ENCODE measurements at regions not wholly inside any gene's neighbourhood (a gene's known extent, or its start where the extent isn't known, plus 50 kb on each side); places are given as distances from the start of the nearest gene placed in this dataset.

DNA sequence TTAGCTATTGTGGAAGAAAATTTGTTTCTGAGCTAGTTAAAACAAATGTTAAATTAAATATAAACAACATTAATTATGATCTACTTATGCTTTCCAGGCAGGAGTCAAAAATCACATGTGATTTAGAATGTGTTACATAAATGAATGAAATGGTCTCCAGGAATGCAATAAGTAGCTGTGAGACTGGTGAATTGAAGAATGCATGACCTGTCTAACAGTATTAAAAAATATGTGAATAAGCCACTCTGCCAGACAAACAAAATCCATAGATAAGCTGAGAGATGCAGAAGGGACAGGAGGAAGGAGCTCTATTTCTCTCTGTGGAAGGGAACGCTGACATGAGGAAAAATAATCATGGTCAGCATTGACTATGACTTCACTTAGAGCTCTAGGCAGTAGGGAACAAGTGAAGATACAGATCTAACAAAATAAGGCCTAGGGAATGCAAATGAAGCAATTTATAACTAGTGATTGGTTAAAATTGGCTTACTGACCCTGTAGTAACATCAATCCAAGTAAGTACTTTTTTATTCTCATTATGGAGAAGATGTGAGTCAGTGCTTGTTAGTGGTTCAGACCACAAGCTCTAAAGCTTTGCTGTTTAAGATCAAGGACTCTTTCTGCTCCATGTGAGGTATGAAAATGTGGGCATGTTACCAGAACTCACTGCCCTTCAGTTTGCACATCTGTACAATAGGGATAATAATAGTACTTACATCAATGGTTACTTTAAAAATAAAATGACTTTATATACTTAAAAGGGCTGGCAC is 432.6 kb downstream of the MMUT start:
- no peaks in the 10 kb centered on the region for H3K9me3 ChIP-seq
- intact Hi-C loops (cut with DNase I; ENCODE audit: low total_unique reads): no loop called here
- H3K27ac ChIP-seq: no peak overlapping the region
- no peaks in the 10 kb centered on the region for H3K4me1 ChIP-seq
- in situ Hi-C loops (cut with MboI; ENCODE audit: low pct_ligation_motif_present in 1 of 4, low pct_unique_long_range_greater_than_20kb in 1 of 4, low sequenced_read_pairs in 3 of 4): no loop called here
- TF ChIP-seq, protein P1, sequence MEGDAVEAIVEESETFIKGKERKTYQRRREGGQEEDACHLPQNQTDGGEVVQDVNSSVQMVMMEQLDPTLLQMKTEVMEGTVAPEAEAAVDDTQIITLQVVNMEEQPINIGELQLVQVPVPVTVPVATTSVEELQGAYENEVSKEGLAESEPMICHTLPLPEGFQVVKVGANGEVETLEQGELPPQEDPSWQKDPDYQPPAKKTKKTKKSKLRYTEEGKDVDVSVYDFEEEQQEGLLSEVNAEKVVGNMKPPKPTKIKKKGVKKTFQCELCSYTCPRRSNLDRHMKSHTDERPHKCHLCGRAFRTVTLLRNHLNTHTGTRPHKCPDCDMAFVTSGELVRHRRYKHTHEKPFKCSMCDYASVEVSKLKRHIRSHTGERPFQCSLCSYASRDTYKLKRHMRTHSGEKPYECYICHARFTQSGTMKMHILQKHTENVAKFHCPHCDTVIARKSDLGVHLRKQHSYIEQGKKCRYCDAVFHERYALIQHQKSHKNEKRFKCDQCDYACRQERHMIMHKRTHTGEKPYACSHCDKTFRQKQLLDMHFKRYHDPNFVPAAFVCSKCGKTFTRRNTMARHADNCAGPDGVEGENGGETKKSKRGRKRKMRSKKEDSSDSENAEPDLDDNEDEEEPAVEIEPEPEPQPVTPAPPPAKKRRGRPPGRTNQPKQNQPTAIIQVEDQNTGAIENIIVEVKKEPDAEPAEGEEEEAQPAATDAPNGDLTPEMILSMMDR (IDR thresholded peaks at IDR 0.05): no peak
- TF ChIP-seq POLR2A (IDR thresholded peaks at IDR 0.05): no peak
- no peak for TF ChIP-seq POLR2AphosphoS5 (IDR thresholded peaks at IDR 0.05)
- TF ChIP-seq EP300 (IDR thresholded peaks at IDR 0.05; ENCODE audit: low read depth): no peak
- no peak overlapping the region for H3K4me3 ChIP-seq
- WGBS, 2 donors (ENCODE audit: low coverage in 1 of 2): 88% methylated on average over 1 of the region's 1 CpG
- DNase-seq: no peak
- no peaks in the 10 kb centered on the region for H3K36me3 ChIP-seq
- no peaks in the 10 kb centered on the region for H3K27me3 ChIP-seq

DNA sequence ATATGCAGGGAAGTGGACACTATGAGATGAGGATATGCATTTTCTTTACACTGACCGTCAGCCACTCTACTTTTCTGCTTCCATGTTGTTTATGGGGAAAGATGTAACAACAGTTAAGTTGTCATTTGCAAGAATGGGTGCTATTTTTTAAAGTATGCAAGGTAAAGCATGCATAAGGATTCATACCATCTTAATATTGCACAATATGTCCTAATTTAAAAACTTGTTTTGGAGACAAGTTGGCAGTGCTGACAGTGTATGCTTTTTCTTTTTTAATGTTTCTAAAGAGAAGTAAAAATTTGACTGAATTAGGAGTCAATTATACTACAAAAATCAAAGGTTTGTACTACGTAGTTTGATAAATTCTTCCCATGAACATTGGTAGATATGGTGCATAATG is 435.4 kb downstream of the MMUT start:
- no peak overlapping the region for H3K4me3 ChIP-seq
- no peak overlapping the region for H3K27ac ChIP-seq
- no peaks in the 10 kb centered on the region for H3K27me3 ChIP-seq
- H3K9me3 ChIP-seq: no peaks in the 10 kb centered on the region
- WGBS, 2 donors (ENCODE audit: low coverage in 1 of 2): 82 to 88% methylated on average over 2 of the region's 2 CpGs
- no peaks in the 10 kb centered on the region for H3K36me3 ChIP-seq
- no peak for TF ChIP-seq POLR2A (IDR thresholded peaks at IDR 0.05)
- TF ChIP-seq, protein P1 (IDR thresholded peaks at IDR 0.05): no peak
- TF ChIP-seq EP300 (IDR thresholded peaks at IDR 0.05; ENCODE audit: low read depth): no peak
- TF ChIP-seq POLR2AphosphoS5 (IDR thresholded peaks at IDR 0.05): no peak
- no peak for DNase-seq
- no peaks in the 10 kb centered on the region for H3K4me1 ChIP-seq
- in situ Hi-C loops (cut with MboI; ENCODE audit: low pct_ligation_motif_present in 1 of 4, low pct_unique_long_range_greater_than_20kb in 1 of 4, low sequenced_read_pairs in 3 of 4): no loop called here
- intact Hi-C loops (cut with DNase I; ENCODE audit: low total_unique reads): no loop called here

DNA sequence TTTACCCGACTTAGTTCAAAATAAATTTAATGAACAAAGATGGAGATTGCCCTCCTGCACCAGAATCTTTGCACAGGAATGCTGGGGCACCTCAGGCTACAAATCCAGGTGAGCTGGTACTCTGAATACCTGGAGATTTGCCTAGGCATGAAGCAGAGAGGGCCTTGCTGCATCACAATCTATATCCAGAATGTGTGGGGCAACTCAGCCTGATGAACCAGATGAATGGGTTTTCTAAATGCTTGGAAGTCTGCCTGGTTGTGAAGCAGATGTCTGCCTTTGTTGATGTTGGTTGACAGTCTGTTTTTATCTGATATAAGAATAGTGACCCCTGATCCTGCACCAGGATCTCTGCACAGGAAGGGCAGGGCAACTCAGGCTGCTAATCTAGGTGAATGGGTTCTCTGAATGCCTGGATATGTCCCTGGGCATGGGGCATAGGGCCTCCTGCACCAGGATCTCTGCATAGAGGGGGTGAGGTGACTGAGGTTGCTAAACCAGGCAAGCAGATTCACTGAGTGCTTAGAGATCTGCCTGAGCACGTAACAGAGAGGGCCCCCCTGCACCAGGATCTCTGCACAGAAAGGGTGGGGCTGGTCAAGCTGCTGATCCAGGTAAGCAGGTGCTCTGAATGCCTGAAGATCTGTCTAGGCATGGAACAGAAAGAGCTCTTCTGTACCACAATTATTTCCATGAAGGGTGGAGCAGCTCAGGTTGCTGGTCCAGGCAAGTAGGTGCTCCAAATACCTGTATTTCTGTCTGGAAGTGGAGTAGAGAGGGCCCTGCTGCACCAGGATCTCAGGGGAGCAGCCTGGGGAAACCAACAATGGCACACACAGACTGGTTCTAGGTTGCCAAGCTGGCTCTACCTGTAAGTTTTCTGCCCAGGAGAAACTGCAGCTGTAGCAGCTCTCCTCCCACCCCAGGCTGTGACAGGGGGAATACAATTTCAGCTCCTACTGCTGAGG is 437.5 kb downstream of the MMUT start:
- TF ChIP-seq, protein P1 (IDR thresholded peaks at IDR 0.05): no peak
- TF ChIP-seq POLR2AphosphoS5 (IDR thresholded peaks at IDR 0.05) (no peak), EP300 (IDR thresholded peaks at IDR 0.05; ENCODE audit: low read depth) (no peak), POLR2A (IDR thresholded peaks at IDR 0.05) (no peak)
- Histone ChIP-seq H3K27ac (no peak overlapping the region), H3K4me3 (no peak overlapping the region), H3K36me3 (no peaks in the 10 kb centered on the region), H3K9me3 (no peaks in the 10 kb centered on the region), H3K4me1 (no peaks in the 10 kb centered on the region), H3K27me3 (no peaks in the 10 kb centered on the region)
- in situ Hi-C loops (cut with MboI; ENCODE audit: low pct_ligation_motif_present in 1 of 4, low pct_unique_long_range_greater_than_20kb in 1 of 4, low sequenced_read_pairs in 3 of 4) (no loop called here), intact Hi-C loops (cut with DNase I; ENCODE audit: low total_unique reads) (no loop called here)
- DNase-seq: no peak
- 66 to 86% methylated on average over 1 to 2 of the region's 2 CpGs for WGBS, 2 donors (ENCODE audit: low coverage in 1 of 2)

DNA sequence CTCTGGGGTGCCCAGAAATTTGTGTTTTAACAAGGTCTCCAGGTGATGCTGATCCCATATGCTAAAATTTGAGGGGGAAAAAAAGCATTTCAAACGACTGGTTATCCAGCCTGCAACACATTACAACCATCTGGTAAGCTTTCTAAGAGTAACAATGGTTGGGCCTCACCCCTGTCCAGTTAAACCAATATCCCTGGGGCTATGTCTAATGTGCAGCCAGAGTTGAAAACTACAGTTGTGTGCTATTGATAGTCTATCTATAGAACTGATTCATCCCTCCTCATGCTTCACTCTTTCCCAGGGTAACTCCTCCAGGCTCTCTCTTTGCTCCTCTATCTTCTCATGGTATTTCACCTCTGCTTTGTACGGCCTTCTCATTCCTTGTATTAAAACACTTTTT is 458.3 kb downstream of the MMUT start:
- in situ Hi-C loops (cut with MboI; ENCODE audit: low pct_ligation_motif_present in 1 of 4, low pct_unique_long_range_greater_than_20kb in 1 of 4, low sequenced_read_pairs in 3 of 4) (no loop called here), intact Hi-C loops (cut with DNase I; ENCODE audit: low total_unique reads) (no loop called here)
- DNase-seq: no peak
- no peak for TF ChIP-seq POLR2AphosphoS5 (IDR thresholded peaks at IDR 0.05)
- TF ChIP-seq, protein P1 (IDR thresholded peaks at IDR 0.05): no peak
- no peak for TF ChIP-seq POLR2A (IDR thresholded peaks at IDR 0.05)
- TF ChIP-seq EP300 (IDR thresholded peaks at IDR 0.05; ENCODE audit: low read depth): no peak
- WGBS, 2 donors (ENCODE audit: low coverage in 1 of 2): 33 to 61% methylated on average over 1 to 2 of the region's 2 CpGs
- Histone ChIP-seq H3K36me3 (no peaks in the 10 kb centered on the region), H3K4me1 (no peaks in the 10 kb centered on the region), H3K4me3 (no peak overlapping the region), H3K27ac (no peak overlapping the region), H3K27me3 (no peaks in the 10 kb centered on the region), H3K9me3 (no peaks in the 10 kb centered on the region)
